Glutamatergic neuron (in vitro differentiated cells): ENCODE measurements at regions not wholly inside any gene's neighbourhood (a gene's known extent, or its start where the extent isn't known, plus 50 kb on each side); places are given as distances from the start of the nearest gene placed in this dataset.

Experiments
- DNase-seq: peaks from one replicate; pipeline ENCODE4 v3.0.0; 2022
- H3K27ac Mint-ChIP-seq: one replicate; pipeline ENCODE4 v1.8.0; 2020; ENCODE audit warnings: mild to moderate bottlenecking, mixed read lengths, inconsistent platforms; ENCODE audit not compliant: unreplicated experiment
- H3K27me3 Mint-ChIP-seq: one replicate; pipeline ENCODE4 v1.8.0; 2020; ENCODE audit warnings: mild to moderate bottlenecking, moderate library complexity, mixed read lengths, inconsistent platforms; ENCODE audit not compliant: unreplicated experiment
- H3K36me3 Mint-ChIP-seq: one replicate; pipeline ENCODE4 v1.8.0; 2020; ENCODE audit warnings: mild to moderate bottlenecking, mixed read lengths, inconsistent platforms; ENCODE audit not compliant: unreplicated experiment
- H3K4me1 Mint-ChIP-seq: one replicate; pipeline ENCODE4 v1.8.0; 2020; ENCODE audit warnings: mild to moderate bottlenecking, low read depth, mixed read lengths, inconsistent platforms; ENCODE audit not compliant: unreplicated experiment
- H3K4me3 Mint-ChIP-seq: one replicate; pipeline ENCODE4 v1.8.0; 2020; ENCODE audit warnings: mild to moderate bottlenecking, mixed read lengths, inconsistent platforms; ENCODE audit not compliant: unreplicated experiment
- H3K9me3 Mint-ChIP-seq: one replicate; pipeline ENCODE4 v1.8.0; 2020; ENCODE audit warnings: mild to moderate bottlenecking, moderate library complexity, mixed read lengths, inconsistent platforms; ENCODE audit not compliant: unreplicated experiment
- CTCF ChIP-seq: fragments of 200-600 bp; sonication (generic); IDR thresholded peaks from one replicate; pipeline ENCODE4 v1.5.0; 2021; ENCODE audit not compliant: partially characterized antibody, unreplicated experiment

- no peaks in the 10 kb centered on the region for H3K27me3 Mint-ChIP-seq
- DNase-seq = no peak
- no peak for TF ChIP-seq CTCF
- no peaks in the 10 kb centered on the region for H3K4me1 Mint-ChIP-seq
- H3K4me3 Mint-ChIP-seq = no peak overlapping the region
- no peaks in the 10 kb centered on the region for H3K36me3 Mint-ChIP-seq
- H3K27ac Mint-ChIP-seq = no peak overlapping the region
- H3K9me3 Mint-ChIP-seq = peaks cover 8% of the 10 kb centered on the region
These were observed 53.9 kb upstream of the MTNR1B start for GRCh38 chr11:92915551-92915950.

GRCh38 chr11:92916299-92916698 lies 53.2 kb upstream of the MTNR1B start:
- no peak for TF ChIP-seq CTCF
- Mint-ChIP-seq H3K36me3 (no peaks in the 10 kb centered on the region), H3K4me3 (no peak overlapping the region), H3K27me3 (no peaks in the 10 kb centered on the region), H3K27ac (no peak overlapping the region), H3K4me1 (no peaks in the 10 kb centered on the region), H3K9me3 (peaks cover 8% of the 10 kb centered on the region)
- no peak for DNase-seq

GRCh38 chr11:92917927-92918326 lies 51.5 kb upstream of the MTNR1B start:
- Mint-ChIP-seq H3K9me3 (peaks cover 8% of the 10 kb centered on the region), H3K4me3 (no peak overlapping the region), H3K27me3 (no peaks in the 10 kb centered on the region), H3K36me3 (peaks cover 3% of the 10 kb centered on the region), H3K4me1 (no peaks in the 10 kb centered on the region), H3K27ac (no peak overlapping the region)
- no peak for TF ChIP-seq CTCF
- DNase-seq = no peak

GRCh38 chr11:92919048-92919447 lies 50.4 kb upstream of the MTNR1B start:
- H3K4me1 Mint-ChIP-seq = no peaks in the 10 kb centered on the region
- H3K36me3 Mint-ChIP-seq = peaks cover 5% of the 10 kb centered on the region
- no peak overlapping the region for H3K27ac Mint-ChIP-seq
- TF ChIP-seq CTCF = no peak
- H3K27me3 Mint-ChIP-seq = no peaks in the 10 kb centered on the region
- DNase-seq = no peak
- H3K9me3 Mint-ChIP-seq = peaks cover 6% of the 10 kb centered on the region
- no peak overlapping the region for H3K4me3 Mint-ChIP-seq
